ENCODE measurements at regions not wholly inside any gene's neighbourhood (a gene's known extent, or its start where the extent isn't known, plus 50 kb on each side); places are given as distances from the start of the nearest gene placed in this dataset.

DNA sequence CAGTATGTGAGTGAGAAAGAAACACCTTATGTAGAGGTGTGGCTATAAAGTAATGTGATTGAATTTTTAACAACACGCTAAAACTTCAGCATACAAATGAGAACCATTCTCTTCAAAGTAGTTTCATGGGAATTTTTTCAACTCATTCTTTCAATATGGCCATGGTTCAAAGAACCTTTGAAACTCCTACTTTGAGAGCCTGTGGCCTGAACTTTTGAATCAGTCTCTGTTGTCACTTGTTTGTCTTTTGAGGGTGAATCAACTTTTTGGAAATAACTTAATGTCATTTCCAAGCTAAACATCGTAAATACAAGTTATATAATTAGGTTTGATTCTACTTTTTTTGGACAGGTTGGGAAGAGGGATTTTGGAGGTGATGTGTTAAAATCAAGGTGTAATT, 49.9 kb upstream of the CASK start:
- ATAC-seq: peak in 3 of 4 donors; percentile 28 to 64 (median 55)
- intact Hi-C loops (cut with DNase I): no loop called here
- no peak overlapping the region for H3K27ac ChIP-seq
- peaks cover 0 to 12% of the 10 kb centered on the region in 2 donors for H3K27me3 ChIP-seq
- H3K4me3 ChIP-seq: no peak overlapping the region
- no peaks in the 10 kb centered on the region for H3K36me3 ChIP-seq
- TF ChIP-seq POLR2A (IDR thresholded peaks at IDR 0.05): no peak
- TF ChIP-seq, protein P1, sequence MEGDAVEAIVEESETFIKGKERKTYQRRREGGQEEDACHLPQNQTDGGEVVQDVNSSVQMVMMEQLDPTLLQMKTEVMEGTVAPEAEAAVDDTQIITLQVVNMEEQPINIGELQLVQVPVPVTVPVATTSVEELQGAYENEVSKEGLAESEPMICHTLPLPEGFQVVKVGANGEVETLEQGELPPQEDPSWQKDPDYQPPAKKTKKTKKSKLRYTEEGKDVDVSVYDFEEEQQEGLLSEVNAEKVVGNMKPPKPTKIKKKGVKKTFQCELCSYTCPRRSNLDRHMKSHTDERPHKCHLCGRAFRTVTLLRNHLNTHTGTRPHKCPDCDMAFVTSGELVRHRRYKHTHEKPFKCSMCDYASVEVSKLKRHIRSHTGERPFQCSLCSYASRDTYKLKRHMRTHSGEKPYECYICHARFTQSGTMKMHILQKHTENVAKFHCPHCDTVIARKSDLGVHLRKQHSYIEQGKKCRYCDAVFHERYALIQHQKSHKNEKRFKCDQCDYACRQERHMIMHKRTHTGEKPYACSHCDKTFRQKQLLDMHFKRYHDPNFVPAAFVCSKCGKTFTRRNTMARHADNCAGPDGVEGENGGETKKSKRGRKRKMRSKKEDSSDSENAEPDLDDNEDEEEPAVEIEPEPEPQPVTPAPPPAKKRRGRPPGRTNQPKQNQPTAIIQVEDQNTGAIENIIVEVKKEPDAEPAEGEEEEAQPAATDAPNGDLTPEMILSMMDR (IDR thresholded peaks at IDR 0.05): no peak
- peaks cover 0 to 5% (median 0%) of the 10 kb centered on the region in 4 donors for H3K4me1 ChIP-seq
- no peak for DNase-seq
- H3K9me3 ChIP-seq: no peaks in the 10 kb centered on the region
- 20% methylated on average over 2 of the region's 2 CpGs for WGBS (ENCODE audit: insufficient coverage, low coverage, low lambda C conversion rate, missing lambda C conversion rate)

Small RNAs in the stretch of these regions (small RNA-seq; reads per million reads assigned to genes)
- gene RNU6-1124P (0 reads per million in 2 experiments), gene RNU6-630P (0 reads per million in 2 experiments), gene Z92545.1 (0 reads per million in 2 experiments)
